Putamen (tissue), 1 donor: ENCODE measurements at regions not wholly inside any gene's neighbourhood (a gene's known extent, or its start where the extent isn't known, plus 50 kb on each side); places are given as distances from the start of the nearest gene placed in this dataset.
"Not testable (repeated sequence)": the region's sequence is repeated elsewhere in the genome, so short reads cannot be mapped to it uniquely, and the experiment has no call there.

Experiments used
- DNase-seq: peaks from one replicate; pipeline ENCODE4 v3.0.0-alpha.2; 2016; ENCODE audit warnings: low spot score

- no peak for DNase-seq
Observed at GRCh38 chr1:101122452-101123166, 97.0 kb upstream of the DPH5 start.

DNA sequence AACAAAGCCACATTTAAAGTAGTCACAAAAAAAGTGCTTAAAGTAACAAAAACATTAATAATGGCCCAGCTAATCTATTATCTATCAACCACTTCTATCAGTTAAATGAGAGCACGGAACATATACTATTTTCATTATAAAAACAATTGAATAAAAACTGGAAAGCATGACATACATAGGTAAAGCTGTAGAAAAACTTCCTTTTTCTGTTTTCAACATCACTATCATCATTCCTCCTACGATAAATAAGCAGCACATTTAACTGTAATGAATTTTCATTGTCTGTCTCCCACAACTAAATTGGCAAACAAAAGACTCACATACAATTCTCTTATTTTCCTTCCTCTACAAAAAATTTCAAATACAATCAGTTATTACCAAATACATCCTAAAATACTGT lies 96.4 kb upstream of the DPH5 start:
- DNase-seq = no peak

DNA sequence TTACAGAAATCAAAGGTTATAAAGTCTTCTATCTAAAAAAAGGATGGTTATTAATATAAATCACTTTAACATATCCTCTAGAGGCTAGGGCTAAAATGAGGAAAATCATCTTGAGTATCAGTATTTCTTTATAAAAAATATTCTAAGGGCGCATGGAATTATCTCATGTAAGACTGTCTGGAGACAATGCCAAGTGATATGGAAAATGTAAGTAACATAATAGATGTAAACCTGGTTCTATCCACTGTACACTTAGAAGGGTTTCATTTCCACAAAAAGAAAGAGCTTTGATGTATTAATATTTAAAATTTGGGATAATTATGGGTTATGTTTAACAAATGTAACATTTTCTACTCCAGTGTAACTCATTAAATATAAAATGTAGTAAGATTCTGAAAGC lies 95.9 kb upstream of the DPH5 start:
- DNase-seq = no peak

DNA sequence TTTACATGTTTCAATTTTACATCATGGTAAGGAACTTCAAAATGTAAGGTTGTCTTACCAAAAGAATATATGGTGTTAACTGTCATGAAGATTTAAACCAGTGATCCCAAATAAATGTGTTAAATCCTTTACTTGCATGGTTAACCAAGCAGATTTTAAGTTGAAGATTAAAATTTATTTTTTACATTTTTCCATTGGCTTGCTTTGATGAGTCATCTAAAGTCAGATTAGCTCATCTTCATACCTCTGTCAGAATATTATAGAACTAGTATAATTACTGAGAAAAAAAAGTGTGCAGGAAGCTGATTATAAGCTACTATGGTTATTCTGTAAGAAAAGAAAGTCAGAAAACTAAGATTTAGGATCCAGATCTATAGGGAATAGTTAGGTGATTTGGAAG lies 95.3 kb upstream of the DPH5 start:
- DNase-seq = no peak

DNA sequence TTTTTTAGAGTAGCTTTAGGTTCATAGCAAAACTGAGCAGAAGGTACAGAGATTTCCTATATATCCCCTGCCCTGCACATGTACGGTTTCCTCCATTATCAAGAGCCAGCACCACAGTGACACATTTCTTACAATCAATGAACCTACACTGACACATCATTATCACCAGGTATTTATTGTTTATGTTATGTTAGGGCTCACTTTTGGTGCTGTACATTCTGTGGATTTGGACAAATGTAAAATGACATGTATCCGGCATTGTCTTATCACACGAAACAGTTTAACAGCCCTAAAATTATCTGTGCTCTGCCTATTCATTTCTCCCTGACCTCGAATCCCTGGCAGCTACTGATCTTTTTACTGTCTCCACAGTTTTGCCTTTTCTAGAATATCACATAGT lies 93.7 kb upstream of the DPH5 start:
- DNase-seq = no peak

- no peak for DNase-seq
Observed at GRCh38 chr1:101116006-101116405, 90.4 kb upstream of the DPH5 start.

GRCh38 chr1:101115112-101115511 lies 89.5 kb upstream of the DPH5 start:
- no peak for DNase-seq

DNA sequence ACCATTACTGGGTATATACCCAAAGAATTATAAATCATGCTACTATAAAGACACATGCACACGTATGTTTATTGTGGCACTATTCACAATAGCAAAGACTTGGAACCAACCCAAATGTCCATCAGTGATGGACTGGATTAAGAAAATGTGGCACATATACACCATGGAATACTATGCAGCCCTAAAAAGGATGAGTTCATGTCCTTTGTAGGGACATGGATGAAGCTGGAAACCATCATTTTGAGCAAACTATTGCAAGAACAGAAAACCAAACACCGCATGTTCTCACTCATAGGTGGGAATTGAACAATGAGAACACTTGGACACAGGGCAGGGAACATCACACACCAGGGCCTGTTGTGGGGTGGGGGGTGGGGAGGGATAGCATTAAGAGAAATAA lies 88.5 kb upstream of the DPH5 start:
- not testable (repeated sequence) for DNase-seq

- peak; percentile 11 for DNase-seq
Observed at GRCh38 chr1:101112051-101112780, 86.6 kb upstream of the DPH5 start.

GRCh38 chr1:101111461-101111860 lies 85.9 kb upstream of the DPH5 start:
- DNase-seq = no peak

DNA sequence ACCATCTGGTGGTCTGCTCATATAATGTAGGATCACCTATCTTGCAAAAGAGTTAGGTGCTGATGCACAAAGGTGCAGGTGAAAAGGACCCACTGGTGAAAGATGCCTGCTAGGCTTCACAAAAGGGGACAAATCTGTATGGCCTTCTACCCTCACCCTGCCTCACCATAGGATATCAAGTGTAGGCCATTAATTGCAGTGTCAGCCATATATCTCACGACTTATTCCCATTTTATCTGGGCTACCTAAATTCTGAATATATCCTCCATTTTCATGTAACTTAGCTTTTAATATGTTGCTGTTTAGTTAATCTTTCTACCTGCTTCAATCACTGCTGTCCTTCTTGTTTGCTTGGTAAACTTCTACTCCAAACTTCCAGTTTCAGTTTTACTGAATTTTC lies 84.2 kb upstream of the DPH5 start:
- DNase-seq = no peak

- no peak for DNase-seq
Observed at GRCh38 chr1:101108111-101108500, 82.5 kb upstream of the DPH5 start.

GRCh38 chr1:101107496-101108110 lies 82.0 kb upstream of the DPH5 start:
- DNase-seq = no peak

DNA sequence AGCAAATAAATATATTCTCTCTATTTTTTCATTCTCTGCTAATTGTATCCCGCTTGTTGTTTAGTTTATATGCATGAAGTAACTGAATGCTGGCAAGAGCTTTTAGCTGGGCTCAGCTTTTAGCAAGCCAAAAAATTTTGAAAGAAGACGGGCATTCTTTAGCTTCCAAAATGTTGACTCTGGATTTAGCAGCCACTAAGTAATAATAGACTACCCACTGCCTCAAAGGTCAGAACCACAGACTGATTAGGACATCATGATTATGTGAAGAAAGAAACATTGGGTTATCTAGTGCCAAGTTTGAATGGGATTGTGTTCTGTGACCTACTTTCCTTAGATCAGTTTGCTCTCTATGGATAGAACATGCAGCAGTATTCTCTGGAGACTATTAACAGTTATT lies 80.3 kb upstream of the DPH5 start:
- no peak for DNase-seq

GRCh38 chr1:101102426-101103156 lies 77.0 kb upstream of the DPH5 start:
- no peak for DNase-seq

GRCh38 chr1:101101360-101101759 lies 75.8 kb upstream of the DPH5 start:
- DNase-seq = no peak

- DNase-seq = no peak
Observed at GRCh38 chr1:101100674-101101073, 75.1 kb upstream of the DPH5 start.

GRCh38 chr1:101098907-101099306 lies 73.3 kb upstream of the DPH5 start:
- DNase-seq = no peak

GRCh38 chr1:101098327-101098726 lies 72.7 kb upstream of the DPH5 start:
- DNase-seq = no peak

GRCh38 chr1:101089613-101090338 lies 64.2 kb upstream of the DPH5 start:
- no peak for DNase-seq

- DNase-seq = no peak
Observed at GRCh38 chr1:101088431-101088830, 62.8 kb upstream of the DPH5 start.

GRCh38 chr1:101086783-101087182 lies 61.2 kb upstream of the DPH5 start:
- no peak for DNase-seq
